ENCODE measurements at regions not wholly inside any gene's neighbourhood (a gene's known extent, or its start where the extent isn't known, plus 50 kb on each side); places are given as distances from the start of the nearest gene placed in this dataset.

DNA sequence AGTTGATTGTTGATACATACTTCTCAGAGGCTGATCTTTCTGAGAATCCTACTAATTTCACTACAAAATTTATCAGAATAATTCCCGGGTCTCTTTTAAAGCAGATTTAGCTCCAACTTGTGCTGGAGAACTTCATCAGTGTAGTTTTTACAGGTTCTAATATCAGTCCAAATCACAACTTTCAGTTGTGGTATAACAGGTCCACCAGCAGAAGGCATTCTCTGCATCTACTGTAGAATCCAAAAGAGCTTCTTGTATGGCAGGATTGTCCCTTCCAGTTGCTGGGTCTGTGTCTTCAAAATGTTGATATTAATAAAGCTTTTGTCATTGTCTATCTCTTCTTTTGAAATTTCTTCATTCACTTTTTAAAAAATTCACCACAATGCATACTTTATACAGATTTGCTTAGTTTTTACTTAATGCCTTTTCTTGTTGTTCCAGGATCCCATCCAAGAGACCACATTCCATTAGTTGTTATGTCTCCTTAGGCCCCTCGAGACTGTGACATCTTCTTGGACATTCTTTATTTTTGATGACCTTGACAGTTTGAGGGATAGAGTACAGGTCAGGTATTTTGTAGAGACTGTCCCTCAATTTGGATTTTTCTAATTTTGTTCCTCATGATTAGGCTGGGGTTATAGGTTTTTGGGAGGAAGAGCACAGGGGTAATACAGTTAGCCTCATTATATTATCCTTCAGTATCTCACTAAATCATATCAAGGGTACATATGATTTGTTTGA is 490.5 kb upstream of the MEX3C start:
- CTCF ChIA-PET = no interaction called here
- H3K27me3 ChIP-seq (ENCODE audit: control insufficient read depth, insufficient read depth, low read length) = no peaks in the 10 kb centered on the region
- TF ChIP-seq CTCF (IDR thresholded peaks at IDR 0.05; ENCODE audit: low read depth, low read length) = no peak
- no peak overlapping the region for H3K4me3 ChIP-seq (ENCODE audit: low read depth, low read length)
- POLR2A ChIA-PET = no interaction called here
- no peak for DNase-seq (ENCODE audit: low read depth, low spot score)
- no peak overlapping the region for H3K27ac ChIP-seq (ENCODE audit: low read depth, low read length)
- H3K9me3 ChIP-seq (ENCODE audit: control insufficient read depth, insufficient read depth, low read length) = peaks cover 8% of the 10 kb centered on the region; the same call in 1 of the 2 replicates

GRCh38 chr18:51692612-51693011 is 495.1 kb upstream of the MEX3C start:
- no peak for TF ChIP-seq CTCF (IDR thresholded peaks at IDR 0.05; ENCODE audit: low read depth, low read length)
- no peak overlapping the region for H3K27ac ChIP-seq (ENCODE audit: low read depth, low read length)
- ChIA-PET CTCF (no interaction called here), POLR2A (no interaction called here)
- H3K4me3 ChIP-seq (ENCODE audit: low read depth, low read length) = no peak overlapping the region
- H3K9me3 ChIP-seq (ENCODE audit: control insufficient read depth, insufficient read depth, low read length) = peaks cover 21% of the 10 kb centered on the region; the same call in 1 of the 2 replicates
- no peaks in the 10 kb centered on the region for H3K27me3 ChIP-seq (ENCODE audit: control insufficient read depth, insufficient read depth, low read length)
- DNase-seq (ENCODE audit: low read depth, low spot score) = no peak

DNA sequence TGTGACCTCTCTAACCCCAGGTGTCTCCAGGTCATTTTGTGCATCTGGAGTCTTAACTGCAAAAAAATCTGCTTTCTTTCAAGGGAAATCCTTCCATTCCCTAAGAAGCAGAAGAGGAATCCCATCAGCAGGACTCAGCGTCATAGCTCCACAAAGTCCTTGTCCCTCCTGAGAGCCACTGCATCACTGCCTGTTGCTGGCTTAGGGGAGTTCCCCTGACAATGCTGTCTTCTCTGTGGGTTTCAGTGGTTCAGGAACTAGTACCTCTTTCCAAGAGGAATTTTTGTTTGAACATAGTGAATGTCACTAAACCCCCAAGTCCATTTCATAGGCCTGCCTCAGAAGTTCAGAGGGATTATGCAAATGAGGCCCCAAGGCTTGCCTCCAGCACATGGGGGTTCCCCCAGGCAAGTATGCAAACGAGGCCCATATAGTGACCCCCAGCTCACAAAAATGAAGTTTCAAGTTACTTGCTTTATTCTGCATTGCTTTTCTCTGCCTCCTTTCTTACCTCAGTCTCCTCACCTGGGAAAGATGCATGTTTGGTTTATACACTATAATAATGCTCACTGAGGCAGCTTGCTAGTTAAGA is 513.9 kb upstream of the MEX3C start:
- no peak overlapping the region for H3K27ac ChIP-seq (ENCODE audit: low read depth, low read length)
- POLR2A ChIA-PET = no interaction called here
- DNase-seq (ENCODE audit: low read depth, low spot score) = no peak
- no peak overlapping the region for H3K4me3 ChIP-seq (ENCODE audit: low read depth, low read length)
- no peak for TF ChIP-seq CTCF (IDR thresholded peaks at IDR 0.05; ENCODE audit: low read depth, low read length)
- CTCF ChIA-PET = no interaction called here
- H3K27me3 ChIP-seq (ENCODE audit: control insufficient read depth, insufficient read depth, low read length) = no peaks in the 10 kb centered on the region
- peaks cover 34% of the 10 kb centered on the region for H3K9me3 ChIP-seq (ENCODE audit: control insufficient read depth, insufficient read depth, low read length)

GRCh38 chr18:51712821-51713220 is 515.3 kb upstream of the MEX3C start:
- Histone ChIP-seq H3K27ac (ENCODE audit: low read depth, low read length) (no peak overlapping the region), H3K4me3 (ENCODE audit: low read depth, low read length) (no peak overlapping the region), H3K27me3 (ENCODE audit: control insufficient read depth, insufficient read depth, low read length) (no peaks in the 10 kb centered on the region), H3K9me3 (ENCODE audit: control insufficient read depth, insufficient read depth, low read length) (peaks cover 25% of the 10 kb centered on the region; the same call in 1 of the 2 replicates)
- TF ChIP-seq CTCF (IDR thresholded peaks at IDR 0.05; ENCODE audit: low read depth, low read length) = no peak
- DNase-seq (ENCODE audit: low read depth, low spot score) = no peak
- ChIA-PET POLR2A (no interaction called here), CTCF (no interaction called here)

- Histone ChIP-seq H3K27me3 (ENCODE audit: control insufficient read depth, insufficient read depth, low read length) (no peaks in the 10 kb centered on the region), H3K4me3 (ENCODE audit: low read depth, low read length) (no peak overlapping the region), H3K27ac (ENCODE audit: low read depth, low read length) (no peak overlapping the region), H3K9me3 (ENCODE audit: control insufficient read depth, insufficient read depth, low read length) (peaks cover 9% of the 10 kb centered on the region)
- TF ChIP-seq CTCF (IDR thresholded peaks at IDR 0.05; ENCODE audit: low read depth, low read length) = no peak
- CTCF ChIA-PET = no interaction called here
- DNase-seq (ENCODE audit: low read depth, low spot score) = no peak
- POLR2A ChIA-PET = no interaction called here
Measured at GRCh38 chr18:51716277-51716676, 518.8 kb upstream of the MEX3C start.

Data from AG04450 (cell line).